HG02763 (cell line): ENCODE measurements at regions not wholly inside any gene's neighbourhood (a gene's known extent, or its start where the extent isn't known, plus 50 kb on each side); places are given as distances from the start of the nearest gene placed in this dataset.
"Not testable (repeated sequence)": the region's sequence is repeated elsewhere in the genome, so short reads cannot be mapped to it uniquely, and the experiment has no call there.

Experiments
- ATAC-seq: cut with Tn5 transposase; IDR thresholded peaks from one replicate; pipeline ENCODE4 v1.9.1; 2021; ENCODE audit warnings: mild to moderate bottlenecking, moderate library complexity; ENCODE audit not compliant: unreplicated experiment

DNA sequence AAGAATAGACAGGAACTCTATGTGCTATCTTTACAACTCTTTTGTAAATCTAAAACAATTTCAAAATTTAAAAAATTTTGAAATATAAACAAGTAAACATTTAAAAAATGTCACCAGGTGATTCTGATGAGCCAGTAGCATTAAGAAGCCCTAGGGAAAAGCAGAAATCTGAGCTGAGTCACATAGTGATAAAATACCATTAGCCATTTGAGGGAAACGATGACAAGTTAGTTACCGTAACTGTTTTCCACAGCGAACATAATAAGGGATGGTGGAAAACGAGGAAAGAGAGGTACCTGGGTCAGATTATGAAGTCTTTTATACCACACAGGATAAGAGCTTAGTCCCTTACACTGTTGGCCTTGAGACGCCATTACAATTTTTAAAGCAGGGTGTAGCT is 55.5 kb downstream of the PRR15 start:
- ATAC-seq = no peak

DNA sequence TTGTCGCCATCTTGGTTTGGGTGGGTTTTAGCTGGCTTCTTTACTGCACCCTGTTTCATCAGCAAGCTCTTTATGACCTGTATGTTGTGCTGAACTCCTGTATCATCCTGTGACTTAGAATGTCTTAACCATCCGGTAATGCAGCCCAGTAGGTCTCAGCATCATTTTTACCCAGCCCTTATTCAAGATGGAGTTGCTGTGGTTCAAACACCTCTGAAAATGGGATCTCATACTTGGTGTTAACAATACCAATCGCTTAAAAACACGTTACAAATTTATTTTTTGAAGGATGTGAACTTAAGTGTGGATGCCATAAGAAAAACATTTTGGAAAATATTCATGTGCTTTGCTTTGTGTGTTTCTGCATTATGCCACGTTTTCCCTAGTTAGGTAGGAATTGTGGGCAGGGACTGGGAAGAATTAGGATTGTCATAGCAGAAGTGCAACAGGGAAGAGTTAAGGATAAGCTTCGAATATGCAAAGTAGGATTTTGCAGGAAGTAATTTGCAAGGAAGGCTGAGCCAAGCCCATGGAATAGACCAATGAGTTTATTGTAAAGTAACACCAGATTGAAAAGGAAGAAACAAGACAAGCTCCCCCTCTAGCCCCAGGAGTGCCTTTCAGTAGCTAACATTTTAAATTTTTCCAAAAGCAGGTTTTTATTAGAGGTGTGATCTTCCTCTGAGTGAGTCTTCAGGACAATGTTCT is 56.4 kb downstream of the PRR15 start:
- ATAC-seq = no peak

DNA sequence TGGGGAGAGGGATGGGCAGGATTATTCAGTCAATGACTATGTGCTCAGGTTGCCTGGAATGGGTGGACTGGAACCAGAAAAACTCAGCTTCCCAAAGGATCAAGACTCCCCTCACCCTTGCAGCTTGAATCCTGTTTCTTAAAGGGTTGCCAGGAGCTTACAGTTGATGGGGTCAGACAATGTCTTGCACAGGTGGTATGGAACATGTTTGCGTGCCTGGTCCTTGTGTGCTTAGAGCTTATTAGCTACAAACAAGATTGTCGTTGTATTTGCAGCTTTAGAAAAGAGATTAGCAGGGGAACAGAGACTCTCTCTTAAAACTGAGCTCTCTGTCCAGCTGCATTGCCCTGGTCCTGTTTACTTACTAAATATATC is 56.9 kb downstream of the PRR15 start:
- ATAC-seq = no peak

DNA sequence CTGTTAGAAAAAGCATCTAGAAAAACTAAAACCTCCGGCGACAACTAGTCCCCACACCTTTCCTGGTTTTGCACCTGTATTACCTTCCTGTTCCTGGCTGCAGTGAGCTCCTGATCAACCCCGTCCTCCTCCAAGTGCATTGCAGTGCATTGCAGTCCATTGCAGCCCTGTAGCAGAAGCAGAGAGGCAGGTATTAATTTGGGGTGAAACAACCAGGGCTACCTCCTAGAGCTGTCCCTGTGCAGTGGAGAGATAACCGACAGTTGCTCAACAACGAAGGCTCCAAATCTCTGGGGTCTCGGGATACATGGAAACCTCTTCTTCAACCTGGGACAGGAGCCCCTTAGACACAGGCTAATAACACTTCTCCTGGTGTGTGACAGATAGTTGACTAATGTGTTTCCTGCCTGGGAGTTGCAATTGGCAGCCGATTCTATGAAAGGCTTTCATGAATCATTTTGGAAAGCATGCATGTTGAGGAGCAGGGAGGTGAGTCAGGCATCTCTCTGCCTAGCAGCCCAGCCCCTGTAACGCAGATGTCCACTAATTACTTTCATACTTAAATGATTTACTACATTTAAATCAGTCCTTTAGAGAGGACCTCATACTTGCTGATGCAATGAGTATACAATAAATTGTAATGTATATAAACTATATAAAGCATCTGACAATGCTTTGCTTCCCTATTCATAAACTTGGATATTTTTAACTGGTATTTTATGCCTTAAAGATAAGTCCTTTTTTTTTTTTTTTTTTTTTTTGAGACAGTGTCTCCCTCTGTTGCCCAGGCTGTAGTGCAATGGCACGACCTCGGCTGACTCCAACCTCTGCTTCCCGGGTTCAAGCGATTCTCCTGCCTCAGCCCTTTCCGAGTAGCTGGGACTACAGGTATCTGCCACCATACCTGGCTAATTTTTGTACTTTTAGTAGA is 59.0 kb downstream of the PRR15 start:
- ATAC-seq = no peak

DNA sequence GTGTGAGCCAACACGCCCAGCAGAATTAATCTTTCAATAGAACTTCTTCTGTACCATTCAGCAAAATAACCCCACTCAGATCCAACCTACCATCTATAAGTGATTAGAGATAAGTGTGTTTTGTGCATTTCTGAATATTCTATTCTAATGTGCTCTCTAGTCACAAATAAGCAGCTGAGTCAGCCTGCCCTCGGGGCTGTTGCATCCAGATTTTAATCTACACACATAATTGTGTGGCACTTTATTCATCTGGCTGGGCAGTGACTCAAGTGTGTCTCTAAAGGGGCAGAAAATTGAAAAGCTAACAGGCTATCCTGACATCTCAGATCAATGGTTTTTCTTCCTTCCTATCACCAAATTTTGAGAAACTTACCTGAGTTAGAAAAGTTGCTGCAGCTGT is 60.3 kb downstream of the PRR15 start:
- no peak for ATAC-seq

DNA sequence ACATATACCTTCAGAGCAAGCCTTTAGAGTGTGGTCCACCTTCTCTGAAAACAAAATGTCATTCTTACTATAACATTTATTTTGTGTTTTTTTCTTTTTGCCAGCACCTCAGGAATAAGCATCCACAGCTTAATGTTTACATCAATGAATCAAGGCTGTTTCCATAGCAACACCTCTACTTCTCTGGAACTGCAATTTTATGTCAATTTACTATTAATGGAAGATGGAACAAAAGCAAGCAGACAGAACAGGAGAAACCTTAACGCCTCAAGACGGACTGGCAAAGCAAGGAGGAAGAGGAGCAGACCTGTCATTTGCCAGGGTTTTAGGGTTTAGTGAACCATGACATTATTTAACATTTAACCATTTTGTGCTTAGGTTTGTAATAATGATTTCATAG is 63.1 kb downstream of the PRR15 start:
- no peak for ATAC-seq

DNA sequence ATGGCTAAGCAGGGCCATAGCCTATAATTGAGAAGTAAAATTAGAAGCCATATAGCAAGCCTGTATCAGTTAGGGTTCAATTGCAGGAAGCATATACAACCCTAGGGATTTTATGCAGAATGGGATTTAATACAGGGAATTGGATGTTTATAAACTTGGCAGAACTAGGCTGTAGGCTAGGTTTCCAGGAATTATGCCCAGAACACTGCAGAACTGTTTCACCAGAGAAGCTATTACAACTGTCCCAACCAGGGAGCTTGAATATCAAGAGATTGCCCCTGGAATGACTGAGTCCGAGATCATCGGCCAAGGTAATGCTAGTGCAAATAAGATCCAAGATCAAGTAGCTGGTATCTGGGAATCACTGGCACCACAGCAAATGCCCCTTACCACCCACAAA is 64.0 kb downstream of the PRR15 start:
- no peak for ATAC-seq

DNA sequence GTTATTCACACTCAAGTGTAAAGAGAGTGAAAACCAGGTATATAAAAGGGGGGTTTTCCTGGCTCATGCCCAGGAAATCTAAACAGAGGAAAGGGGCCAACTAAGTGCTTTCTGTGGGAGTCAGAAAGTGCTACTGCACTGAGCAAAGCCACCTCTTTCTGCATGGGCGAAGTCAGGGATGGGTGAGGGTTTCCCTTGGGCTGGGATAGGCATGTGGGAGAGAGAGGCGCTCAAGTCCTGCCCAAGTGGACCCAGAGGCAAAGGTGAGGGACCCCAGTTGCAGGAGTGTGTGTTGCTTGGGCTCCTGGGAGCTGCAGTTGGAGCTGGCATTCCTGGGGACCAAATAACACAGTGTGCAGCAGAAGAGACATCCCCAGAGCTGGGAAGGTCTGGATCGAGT is 65.9 kb downstream of the PRR15 start:
- no peak for ATAC-seq

DNA sequence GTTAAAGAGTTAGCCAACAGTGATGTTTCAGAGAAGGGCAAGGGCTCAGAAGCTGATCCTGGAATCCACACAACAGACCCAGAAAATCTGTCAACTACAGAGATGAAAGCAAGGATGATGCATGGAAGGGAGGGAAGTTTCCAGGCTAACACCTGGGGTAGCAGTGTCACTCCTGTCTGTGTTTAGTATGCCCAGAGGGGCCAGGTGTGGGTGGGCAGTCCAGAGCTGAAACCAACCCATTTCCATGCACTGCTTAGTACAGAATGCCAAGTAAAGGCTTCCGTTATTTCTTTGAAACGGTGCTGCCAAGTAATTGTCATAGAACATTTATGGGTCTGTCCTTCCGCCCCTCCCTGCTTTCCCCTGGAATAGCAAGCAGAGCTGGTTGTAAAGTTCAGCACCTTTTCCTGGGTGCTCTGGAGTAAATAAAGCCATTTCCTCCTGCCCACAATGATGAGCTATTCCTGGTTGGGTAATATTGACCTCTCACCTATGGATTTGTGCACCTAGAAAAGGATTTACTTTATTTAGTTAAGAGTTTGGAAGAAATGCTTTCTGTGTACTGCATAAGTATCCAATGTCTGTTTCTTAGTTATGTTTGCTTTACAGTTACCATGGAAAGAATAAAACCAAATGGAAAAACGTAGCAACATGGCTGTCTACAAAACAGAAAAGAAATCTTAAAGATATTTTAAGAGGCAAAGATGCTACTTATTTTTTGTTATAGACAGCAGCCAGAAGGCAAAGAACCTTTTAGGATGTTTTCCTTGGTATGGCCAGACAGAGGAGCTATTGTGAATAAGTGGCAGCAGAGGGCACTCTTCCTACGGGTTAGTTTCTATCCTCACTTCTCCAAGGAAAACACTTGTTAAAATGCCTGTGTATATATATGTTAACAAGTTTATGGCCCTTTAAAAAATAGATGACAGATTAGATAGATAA is 71.7 kb downstream of the PRR15 start:
- ATAC-seq = not testable (repeated sequence)

DNA sequence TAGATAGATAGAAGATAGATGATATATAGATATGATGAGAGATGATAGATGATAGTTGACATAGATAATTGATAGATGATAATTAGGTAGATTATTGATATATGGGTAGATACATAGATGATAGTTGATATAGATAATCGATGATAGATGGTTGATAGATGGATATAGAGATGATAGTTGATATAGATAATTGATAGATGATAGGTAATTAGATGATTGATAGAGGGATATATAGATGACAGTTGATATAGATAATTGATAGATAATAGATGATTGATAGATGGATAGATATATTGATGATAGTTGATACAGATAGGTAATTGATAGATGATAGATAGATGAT is 72.3 kb downstream of the PRR15 start:
- ATAC-seq = no peak

DNA sequence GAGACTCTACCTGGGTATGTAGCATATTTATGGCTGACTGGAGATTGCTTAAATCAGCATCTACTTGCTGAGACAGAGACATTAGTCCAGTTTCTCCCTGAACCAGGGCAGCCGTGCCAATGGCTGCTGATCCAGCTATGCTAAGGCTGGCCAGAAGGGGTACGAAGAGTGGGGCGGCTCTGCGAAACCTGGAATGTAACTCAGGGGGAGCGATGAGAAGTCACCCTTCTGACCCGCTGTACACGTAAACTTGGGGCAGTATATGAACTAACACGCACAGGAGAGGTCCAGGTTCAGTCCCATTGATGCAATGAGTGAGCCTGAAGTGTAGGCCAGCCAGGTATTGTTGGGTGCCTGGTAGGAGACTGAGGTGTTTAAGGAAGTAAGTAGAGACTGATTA is 73.7 kb downstream of the PRR15 start:
- no peak for ATAC-seq

DNA sequence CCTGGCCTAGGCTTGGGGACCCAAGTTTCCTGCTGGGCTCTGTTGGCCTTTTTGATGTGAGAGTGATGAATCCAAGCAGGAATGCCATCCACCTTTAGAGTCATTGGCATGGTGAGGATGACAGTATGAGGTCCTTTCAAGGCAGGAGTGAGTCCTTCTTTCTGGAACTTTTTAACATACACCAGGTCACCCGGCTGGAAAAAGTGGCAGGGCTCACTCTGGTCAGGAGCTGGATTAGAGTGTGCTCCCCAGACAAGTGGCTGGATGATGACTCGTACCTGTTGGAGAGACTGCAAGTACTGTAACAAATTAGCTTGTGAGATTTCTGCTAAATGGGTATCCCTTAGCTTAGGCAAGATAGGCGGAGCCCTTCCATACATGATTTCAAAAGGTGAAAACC is 75.2 kb downstream of the PRR15 start:
- ATAC-seq = not testable (repeated sequence)

DNA sequence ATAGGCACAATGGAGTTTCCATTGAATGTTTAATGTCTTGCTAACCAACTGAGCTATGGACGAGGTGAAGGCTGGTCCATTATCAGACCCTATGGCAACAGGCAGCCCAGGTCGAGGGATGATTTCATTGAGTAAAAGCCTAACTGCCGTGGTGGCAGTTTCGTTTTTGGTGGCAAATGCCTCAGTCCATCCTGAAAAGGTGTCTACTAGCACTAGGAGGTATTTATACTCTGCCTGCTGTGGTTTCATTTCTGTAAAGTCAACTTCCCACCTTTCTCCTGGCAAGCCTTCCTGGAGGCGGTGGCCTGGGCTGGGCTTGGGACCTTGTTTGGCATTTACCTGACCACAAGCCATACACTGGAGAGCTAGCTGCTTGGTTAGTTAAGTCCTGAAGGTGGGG is 75.8 kb downstream of the PRR15 start:
- no peak for ATAC-seq

DNA sequence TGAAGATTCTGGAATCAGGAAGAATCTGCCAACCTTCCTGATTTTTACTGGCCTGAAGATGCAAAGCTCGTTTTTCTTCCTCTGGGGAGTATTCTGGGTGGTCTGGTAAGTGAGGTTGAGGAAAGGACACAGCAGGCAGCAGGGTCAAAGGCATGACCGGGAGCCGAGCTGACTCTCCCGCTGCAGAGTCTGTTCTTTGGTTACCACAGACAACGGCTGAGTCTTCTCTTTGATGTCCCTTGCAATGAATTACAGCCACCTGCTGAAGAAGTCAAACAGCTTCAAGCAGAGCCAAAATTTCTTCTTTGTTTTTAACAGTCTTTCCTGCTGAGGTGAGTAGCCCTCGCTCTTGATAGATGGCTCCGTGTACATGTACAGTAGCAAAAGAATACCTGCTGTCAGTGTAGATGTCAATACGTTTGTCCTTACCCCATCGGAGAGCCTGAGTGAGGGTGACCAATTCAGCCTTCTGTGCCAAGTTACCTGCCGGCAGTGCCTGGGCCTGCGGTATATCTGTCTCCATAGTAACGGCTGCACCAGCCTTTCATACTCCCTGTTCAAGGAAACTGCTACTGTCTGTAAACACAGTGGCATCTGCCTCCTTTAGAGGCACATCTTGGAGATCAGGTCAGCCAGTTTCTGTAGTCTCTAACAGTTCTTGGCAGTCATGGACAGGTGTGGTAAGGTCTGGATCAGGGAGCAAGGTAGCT is 76.4 kb downstream of the PRR15 start:
- no peak for ATAC-seq

DNA sequence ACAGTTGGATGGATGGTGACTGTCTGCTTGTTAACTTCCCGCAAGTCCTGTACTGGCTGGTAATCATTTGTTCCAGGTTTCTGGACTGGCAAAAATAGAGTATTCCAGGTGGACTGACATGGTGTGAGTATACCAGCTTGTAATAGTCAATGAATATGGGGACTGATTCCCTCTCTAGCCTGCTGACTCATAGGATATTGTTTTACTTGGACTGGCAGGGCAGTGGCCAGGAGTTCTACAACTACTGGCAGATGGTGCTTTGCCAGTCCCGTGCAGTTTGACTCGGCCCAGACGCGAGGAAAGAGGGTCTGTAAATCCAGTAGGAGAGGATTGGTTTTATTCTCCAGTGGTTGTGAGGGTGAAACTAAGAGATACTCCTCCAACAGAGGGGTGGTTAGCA is 78.0 kb downstream of the PRR15 start:
- no peak for ATAC-seq

DNA sequence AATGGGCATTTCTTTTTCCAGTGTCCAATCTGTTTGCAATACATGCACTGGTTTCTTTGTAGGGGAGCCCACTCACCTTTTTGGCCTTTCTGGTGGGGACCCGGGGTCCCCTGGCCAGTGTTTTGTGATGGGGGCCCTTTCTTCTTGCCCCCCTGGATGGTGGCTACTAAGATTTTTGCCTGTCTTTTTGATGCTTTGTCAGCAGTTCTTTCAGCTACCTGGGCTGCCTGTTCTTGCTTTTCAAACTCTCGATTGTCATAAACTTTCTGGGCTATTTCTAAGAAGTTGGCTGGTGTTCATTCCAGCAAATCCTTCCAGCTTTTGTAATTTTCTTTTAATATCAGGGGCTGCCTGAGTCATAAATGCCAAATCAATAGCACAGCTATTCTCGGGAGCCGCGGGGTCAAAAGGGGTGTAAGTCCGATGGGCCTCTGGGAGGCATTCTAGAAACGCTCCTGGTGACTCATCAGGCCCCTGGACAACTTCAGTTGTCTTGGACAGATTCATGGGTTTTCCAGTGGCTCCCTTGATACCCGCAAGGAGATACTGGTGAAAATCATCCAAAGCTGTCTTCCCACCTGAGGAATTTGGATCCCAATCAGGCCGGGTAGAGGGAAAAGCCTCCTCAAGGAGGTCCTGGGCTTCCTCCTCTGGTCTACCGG is 79.0 kb downstream of the PRR15 start:
- ATAC-seq = no peak

DNA sequence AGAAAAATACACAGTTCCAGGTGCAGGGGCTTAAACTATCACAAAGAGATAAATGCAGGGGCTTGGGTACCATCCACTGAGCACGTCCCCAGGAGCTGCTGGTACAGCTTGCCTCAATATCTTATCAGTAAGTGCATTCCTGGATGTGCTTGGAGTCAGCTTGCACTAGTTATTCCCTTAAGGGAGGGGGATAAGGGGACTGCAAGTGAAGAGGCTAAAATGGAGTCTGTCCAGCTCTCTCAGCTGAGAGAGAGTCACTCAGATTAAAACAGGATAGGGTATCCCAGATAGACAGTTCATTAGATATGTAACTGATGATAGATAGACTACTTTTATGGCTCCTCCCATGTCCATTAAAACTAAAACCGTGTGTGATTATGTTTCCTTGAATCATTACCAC is 82.5 kb downstream of the PRR15 start:
- not testable (repeated sequence) for ATAC-seq

DNA sequence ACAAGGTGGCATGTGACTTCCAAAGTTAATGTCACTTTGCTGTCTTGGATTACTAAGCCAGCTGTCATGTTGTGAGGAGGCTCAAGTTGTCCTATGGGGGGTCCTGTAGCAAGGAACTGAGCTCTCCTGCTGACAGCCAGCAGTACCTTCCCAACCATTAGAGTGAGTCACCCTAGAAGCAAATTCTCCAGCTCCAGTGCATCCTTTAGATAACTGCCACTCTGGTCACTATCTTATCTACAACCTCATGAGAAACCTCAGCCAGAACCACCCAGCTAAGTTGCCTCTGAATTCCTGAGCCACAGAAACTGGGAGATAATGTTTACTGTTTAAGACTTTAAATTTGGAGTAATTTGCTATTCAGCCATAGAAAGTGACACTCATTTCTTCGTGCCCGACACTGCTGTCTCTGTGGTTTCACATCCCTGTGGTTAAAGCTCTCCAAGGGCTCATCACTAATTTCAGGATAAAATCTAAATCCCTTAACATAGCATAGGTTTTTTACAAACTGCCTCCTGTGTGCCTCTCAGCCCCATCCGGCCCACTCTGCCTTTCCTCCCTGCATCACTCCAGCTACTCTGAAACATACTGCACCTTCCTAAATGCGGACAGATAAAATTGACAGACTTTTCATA is 83.5 kb downstream of the PRR15 start:
- ATAC-seq = no peak

DNA sequence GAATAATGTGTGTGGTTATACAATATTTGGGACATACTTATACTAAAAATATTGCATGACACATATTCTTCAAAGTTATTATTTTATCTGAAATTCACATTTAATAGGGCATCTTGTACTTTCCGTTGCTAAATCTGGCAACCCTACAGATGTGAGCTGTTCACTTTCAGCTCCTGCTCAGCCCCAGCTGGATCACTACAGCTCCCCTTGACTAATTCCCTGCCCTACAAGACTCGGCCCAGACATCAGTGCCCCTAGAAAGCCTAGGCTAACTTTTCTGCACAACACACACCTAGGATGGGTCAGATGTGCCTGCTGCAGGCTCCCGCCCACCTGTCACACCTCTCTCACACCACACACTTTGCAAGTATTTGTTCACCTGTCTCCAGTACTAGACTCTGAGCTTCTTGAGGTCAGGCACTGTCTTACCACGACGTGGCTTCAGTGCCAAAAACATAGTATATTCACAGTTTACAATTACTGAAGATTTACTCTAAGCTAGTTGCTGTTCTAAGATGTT is 84.1 kb downstream of the PRR15 start:
- ATAC-seq = not testable (repeated sequence)
